ENCODE measurements at regions not wholly inside any gene's neighbourhood (a gene's known extent, or its start where the extent isn't known, plus 50 kb on each side); places are given as distances from the start of the nearest gene placed in this dataset.

DNA sequence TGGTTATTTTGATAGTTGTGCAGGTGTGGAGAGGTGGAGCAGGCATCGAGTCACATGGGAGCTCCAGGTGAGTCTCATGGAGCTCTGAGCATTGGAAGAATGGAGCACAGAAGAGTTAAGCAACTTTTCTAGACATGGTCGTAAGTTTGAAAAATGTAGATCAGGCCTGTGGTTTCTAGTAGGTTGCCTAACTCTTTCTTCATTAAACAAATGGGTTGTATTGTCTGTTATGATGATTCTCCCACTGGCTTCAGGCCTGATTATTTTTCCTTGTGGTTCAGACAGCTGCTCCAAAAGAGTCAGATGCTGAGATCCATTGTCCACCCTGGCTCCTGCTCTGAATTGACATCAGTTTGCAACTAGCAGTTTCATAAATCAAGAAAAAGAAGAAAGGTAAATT is 80.3 kb upstream of the RPS23 start:
- H3K27ac Mint-ChIP-seq: peak overlapping the region; percentile 94
- peaks cover 2% of the 10 kb centered on the region for H3K27me3 Mint-ChIP-seq
- ChIA-PET POLR2A (interaction anchor here (1.1 to 2.1 kb wide), 4 partner anchors 14 to 719 kb away, joined by 3 to 10 read pairs (median 4); partner anchors contain the start of genes TMEM167A and XRCC4), CTCF (interaction anchor here (1.2 to 1.6 kb wide), 2 partner anchors 10 to 18 kb away, joined by 3 to 5 read pairs; no protein-coding TSS in a partner anchor)
- H3K36me3 Mint-ChIP-seq (ENCODE audit: low read depth): peaks cover 3% of the 10 kb centered on the region
- no peak for DNase-seq
- no peak overlapping the region for H3K4me3 Mint-ChIP-seq
- peaks cover 72% of the 10 kb centered on the region for H3K4me1 Mint-ChIP-seq
- no peaks in the 10 kb centered on the region for H3K9me3 Mint-ChIP-seq

DNA sequence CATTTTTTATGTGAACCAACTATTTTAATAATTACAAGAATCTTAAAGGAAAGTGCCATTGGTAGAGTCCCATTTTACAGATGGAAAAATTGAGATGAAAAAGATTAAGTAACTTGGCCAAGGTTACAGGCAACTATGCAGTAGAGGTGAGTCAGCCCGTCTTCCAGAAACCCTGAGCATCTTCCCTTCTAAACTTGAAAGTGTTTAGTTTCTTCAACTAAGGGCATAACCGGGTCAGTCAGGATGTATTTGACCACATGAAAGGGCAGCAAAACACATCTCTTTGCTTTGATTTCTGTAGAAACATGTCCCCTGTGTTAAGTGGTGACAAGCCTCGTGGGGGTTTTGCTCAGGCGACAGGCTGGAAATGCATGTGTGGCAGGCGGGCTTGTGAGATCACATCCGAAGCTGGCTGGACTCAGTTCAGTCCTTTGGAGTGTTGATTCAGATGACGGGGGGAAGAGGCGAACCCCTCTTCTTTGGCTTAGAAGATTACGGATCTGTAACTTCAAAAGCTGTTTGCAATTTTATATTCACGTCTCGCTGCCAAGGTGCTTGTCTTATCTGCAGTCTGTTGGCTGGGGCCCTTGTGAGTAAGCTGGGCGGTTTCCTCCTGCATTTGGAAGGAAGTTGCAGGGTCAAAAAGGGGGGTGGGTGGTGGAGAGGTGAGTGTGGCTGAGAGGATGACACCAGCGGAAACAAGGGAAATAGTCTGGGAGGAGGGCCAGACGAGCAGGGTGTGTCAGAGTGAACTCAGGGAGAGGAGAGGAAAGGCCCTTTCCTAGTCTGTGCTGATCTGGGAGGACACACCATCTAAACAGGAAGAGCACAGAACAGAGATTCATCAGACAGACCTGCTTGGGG is 78.9 kb upstream of the RPS23 start:
- Mint-ChIP-seq H3K9me3 (no peaks in the 10 kb centered on the region), H3K27me3 (no peaks in the 10 kb centered on the region), H3K36me3 (ENCODE audit: low read depth) (peaks cover 3% of the 10 kb centered on the region), H3K4me1 (peaks cover 78% of the 10 kb centered on the region), H3K4me3 (peak overlapping the region; percentile 57), H3K27ac (peak overlapping the region; percentile 94)
- ChIA-PET POLR2A (interaction anchor here (0.7 to 2.1 kb wide), 7 partner anchors 12 to 720 kb away, joined by 3 to 10 read pairs (median 4); partner anchors contain the start of genes SSBP2, TMEM167A and XRCC4), CTCF (interaction anchor here (0.7 to 1.6 kb wide), 3 partner anchors 11 to 932 kb away, joined by 3 to 5 read pairs (median 3); no protein-coding TSS in a partner anchor)
- peak; percentile 81 for DNase-seq

GRCh38 chr5:82356021-82356420 is 77.9 kb upstream of the RPS23 start:
- H3K36me3 Mint-ChIP-seq (ENCODE audit: low read depth): peaks cover 3% of the 10 kb centered on the region
- no peaks in the 10 kb centered on the region for H3K27me3 Mint-ChIP-seq
- peaks cover 80% of the 10 kb centered on the region for H3K4me1 Mint-ChIP-seq
- ChIA-PET POLR2A (interaction anchor here (1.3 kb wide), 1 partner anchor 605 kb away, joined by 4 read pairs; the partner anchor contains the start of gene SSBP2), CTCF (interaction anchor here (1.3 to 1.4 kb wide), 2 partner anchors 43 to 436 kb away, joined by 3 to 5 read pairs; no protein-coding TSS in a partner anchor)
- no peaks in the 10 kb centered on the region for H3K9me3 Mint-ChIP-seq
- DNase-seq: no peak
- peak overlapping the region; percentile 19 for H3K27ac Mint-ChIP-seq
- no peak overlapping the region for H3K4me3 Mint-ChIP-seq

DNA sequence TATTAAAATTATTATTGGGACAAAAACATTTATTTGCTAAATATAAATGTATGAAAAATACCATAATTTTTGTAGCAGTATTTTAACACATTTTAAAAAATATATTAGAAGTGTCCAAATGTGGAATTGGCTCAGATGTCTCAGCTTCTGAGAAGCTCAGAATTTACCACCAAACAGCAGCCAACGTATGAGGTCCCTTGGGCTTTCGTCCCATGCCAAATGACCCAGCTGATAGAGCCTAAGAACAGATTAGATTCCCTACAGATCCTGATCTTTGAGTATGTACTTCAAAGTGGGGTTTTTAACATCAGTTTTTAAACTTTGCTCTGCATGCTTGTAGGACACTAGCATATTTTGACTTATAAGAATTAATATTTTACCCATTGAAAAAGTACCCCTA is 77.3 kb upstream of the RPS23 start:
- no peaks in the 10 kb centered on the region for H3K27me3 Mint-ChIP-seq
- H3K4me1 Mint-ChIP-seq: peaks cover 75% of the 10 kb centered on the region
- no peak for DNase-seq
- no peak overlapping the region for H3K27ac Mint-ChIP-seq
- ChIA-PET CTCF (interaction anchor here (0.9 to 1.6 kb wide), 4 partner anchors 43 to 1074 kb away, joined by 3 to 5 read pairs (median 4); no protein-coding TSS in a partner anchor), POLR2A (no interaction called here)
- peaks cover 2% of the 10 kb centered on the region for H3K36me3 Mint-ChIP-seq (ENCODE audit: low read depth)
- no peak overlapping the region for H3K4me3 Mint-ChIP-seq
- H3K9me3 Mint-ChIP-seq: no peaks in the 10 kb centered on the region

DNA sequence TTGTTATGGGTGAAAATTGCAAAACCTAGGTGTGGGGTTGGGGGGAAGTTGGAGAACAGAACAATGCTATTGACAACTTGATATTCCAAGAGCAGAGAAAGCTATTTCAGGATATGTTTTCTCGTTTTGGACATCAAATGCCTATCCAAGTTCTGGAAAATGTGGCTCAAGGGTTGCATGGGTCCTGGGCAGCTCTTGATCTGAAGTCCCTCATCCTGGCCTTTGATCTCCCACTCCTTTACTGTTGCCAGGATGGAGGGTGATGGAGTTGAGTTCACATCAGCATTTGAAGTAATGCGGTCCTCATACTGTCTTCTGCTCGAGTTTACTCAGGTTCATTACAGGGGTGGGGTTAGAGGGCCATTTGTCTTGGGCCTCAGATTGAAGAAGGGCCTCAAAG is 76.9 kb upstream of the RPS23 start:
- no peaks in the 10 kb centered on the region for H3K27me3 Mint-ChIP-seq
- H3K4me3 Mint-ChIP-seq: no peak overlapping the region
- H3K9me3 Mint-ChIP-seq: no peaks in the 10 kb centered on the region
- H3K4me1 Mint-ChIP-seq: peaks cover 70% of the 10 kb centered on the region
- ChIA-PET CTCF (interaction anchor here (0.9 to 1.6 kb wide), 4 partner anchors 42 to 1075 kb away, joined by 3 to 5 read pairs (median 4); no protein-coding TSS in a partner anchor), POLR2A (no interaction called here)
- no peaks in the 10 kb centered on the region for H3K36me3 Mint-ChIP-seq (ENCODE audit: low read depth)
- DNase-seq: no peak
- no peak overlapping the region for H3K27ac Mint-ChIP-seq

DNA sequence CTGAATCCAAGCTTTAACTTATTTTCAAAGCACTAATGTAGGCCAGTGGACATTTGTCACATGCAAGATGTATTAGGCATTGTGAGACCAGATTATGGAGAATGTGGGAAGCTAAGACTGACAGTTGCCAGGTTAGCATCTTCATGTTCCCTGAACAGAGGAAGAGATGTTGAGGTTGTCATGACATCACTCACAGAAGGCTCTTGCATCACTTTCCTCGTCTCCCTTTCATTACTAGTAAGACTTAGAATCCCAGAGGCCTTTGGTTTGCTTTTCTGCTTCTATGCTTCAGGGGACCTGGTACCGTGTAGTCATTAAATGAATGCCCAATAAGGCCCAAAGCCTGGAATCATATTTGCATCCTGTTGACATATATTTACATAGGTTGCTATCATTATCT is 76.4 kb upstream of the RPS23 start:
- no peaks in the 10 kb centered on the region for H3K36me3 Mint-ChIP-seq (ENCODE audit: low read depth)
- H3K4me1 Mint-ChIP-seq: peaks cover 65% of the 10 kb centered on the region
- ChIA-PET CTCF (interaction anchor here (0.7 to 1.6 kb wide), 3 partner anchors 42 to 434 kb away, joined by 4 to 5 read pairs (median 4); no protein-coding TSS in a partner anchor), POLR2A (no interaction called here)
- no peak overlapping the region for H3K27ac Mint-ChIP-seq
- H3K4me3 Mint-ChIP-seq: no peak overlapping the region
- no peaks in the 10 kb centered on the region for H3K9me3 Mint-ChIP-seq
- no peak for DNase-seq
- H3K27me3 Mint-ChIP-seq: no peaks in the 10 kb centered on the region

DNA sequence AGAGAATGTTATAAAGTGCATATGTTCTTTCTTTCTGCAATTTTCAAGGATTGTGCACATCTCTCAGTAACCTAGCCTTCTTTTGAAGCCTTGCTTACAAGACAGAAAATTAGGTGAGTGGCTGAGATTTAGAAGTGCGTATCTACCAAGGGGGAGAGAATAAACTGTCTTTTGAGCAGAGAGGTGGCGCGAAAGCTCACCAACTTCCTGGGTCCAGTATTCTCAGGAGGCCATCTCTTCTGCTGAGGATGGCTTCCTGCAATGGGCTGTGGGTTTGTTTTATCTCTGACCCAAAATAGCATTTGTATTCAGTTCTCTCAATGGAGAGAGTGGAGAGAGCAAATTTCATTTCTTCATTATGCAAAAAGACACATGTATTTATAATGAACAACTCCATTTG is 75.4 kb upstream of the RPS23 start:
- no peaks in the 10 kb centered on the region for H3K9me3 Mint-ChIP-seq
- POLR2A ChIA-PET: no interaction called here
- DNase-seq: no peak
- H3K36me3 Mint-ChIP-seq (ENCODE audit: low read depth): no peaks in the 10 kb centered on the region
- no peak overlapping the region for H3K4me3 Mint-ChIP-seq
- peaks cover 57% of the 10 kb centered on the region for H3K4me1 Mint-ChIP-seq
- CTCF ChIA-PET: interaction anchor here (1.5 to 2.3 kb wide), 4 partner anchors 12 to 41 kb away, joined by 5 to 8 read pairs (median 7); no protein-coding TSS in a partner anchor
- no peaks in the 10 kb centered on the region for H3K27me3 Mint-ChIP-seq
- H3K27ac Mint-ChIP-seq: no peak overlapping the region

DNA sequence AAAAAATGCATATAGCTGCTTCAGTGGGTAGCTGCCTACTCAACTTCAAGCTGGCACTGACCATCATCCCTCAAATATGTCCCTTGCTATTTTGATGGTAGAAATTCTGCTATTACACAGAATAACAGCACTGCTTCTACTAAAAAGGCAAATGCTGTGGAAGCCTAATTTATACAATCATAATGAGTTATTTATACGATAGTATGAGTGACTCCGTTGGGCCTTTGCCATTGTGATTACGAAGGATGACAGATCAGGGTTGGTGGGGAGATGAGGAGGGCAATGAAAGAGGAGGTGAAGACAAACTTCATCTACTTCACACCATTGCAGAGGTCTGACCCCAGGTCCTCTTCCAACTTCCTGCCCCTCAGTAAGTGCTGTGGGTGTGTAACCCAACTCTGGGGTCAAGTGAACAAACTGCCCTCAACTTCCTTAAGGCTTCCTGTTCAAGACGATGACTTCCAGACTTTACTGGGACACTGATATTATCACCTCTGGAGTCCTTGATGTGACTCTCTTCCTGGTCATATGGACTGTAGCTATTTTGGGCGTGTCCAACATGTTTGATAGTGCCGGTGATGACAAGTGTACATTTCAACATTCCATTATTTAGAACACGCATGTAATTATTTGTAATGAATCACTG is 74.1 kb upstream of the RPS23 start:
- DNase-seq: no peak
- no peaks in the 10 kb centered on the region for H3K36me3 Mint-ChIP-seq (ENCODE audit: low read depth)
- H3K4me3 Mint-ChIP-seq: no peak overlapping the region
- H3K27ac Mint-ChIP-seq: no peak overlapping the region
- POLR2A ChIA-PET: no interaction called here
- CTCF ChIA-PET: interaction anchor here (0.8 to 2.3 kb wide), 14 partner anchors 9 to 444 kb away, joined by 3 to 8 read pairs (median 4); no protein-coding TSS in a partner anchor
- no peaks in the 10 kb centered on the region for H3K9me3 Mint-ChIP-seq
- H3K27me3 Mint-ChIP-seq: no peaks in the 10 kb centered on the region
- H3K4me1 Mint-ChIP-seq: peaks cover 51% of the 10 kb centered on the region

- no peak overlapping the region for H3K27ac Mint-ChIP-seq
- peaks cover 46% of the 10 kb centered on the region for H3K4me1 Mint-ChIP-seq
- H3K27me3 Mint-ChIP-seq: no peaks in the 10 kb centered on the region
- ChIA-PET POLR2A (no interaction called here), CTCF (interaction anchor here (0.8 to 2.3 kb wide), 14 partner anchors 9 to 1078 kb away, joined by 3 to 8 read pairs (median 4); no protein-coding TSS in a partner anchor)
- no peak overlapping the region for H3K4me3 Mint-ChIP-seq
- no peaks in the 10 kb centered on the region for H3K9me3 Mint-ChIP-seq
- no peak for DNase-seq
- no peaks in the 10 kb centered on the region for H3K36me3 Mint-ChIP-seq (ENCODE audit: low read depth)
Observed at GRCh38 chr5:82351754-82352145, 73.6 kb upstream of the RPS23 start.

- CTCF ChIA-PET: interaction anchor here (1.0 to 1.7 kb wide), 8 partner anchors 9 to 1079 kb away, joined by 3 to 5 read pairs (median 4); no protein-coding TSS in a partner anchor
- Mint-ChIP-seq H3K4me3 (no peak overlapping the region), H3K9me3 (no peaks in the 10 kb centered on the region), H3K36me3 (ENCODE audit: low read depth) (no peaks in the 10 kb centered on the region), H3K4me1 (peaks cover 44% of the 10 kb centered on the region), H3K27ac (no peak overlapping the region), H3K27me3 (no peaks in the 10 kb centered on the region)
- POLR2A ChIA-PET: no interaction called here
- DNase-seq: no peak
Observed at GRCh38 chr5:82351297-82351696, 73.1 kb upstream of the RPS23 start.

- Mint-ChIP-seq H3K9me3 (no peaks in the 10 kb centered on the region), H3K4me1 (peaks cover 34% of the 10 kb centered on the region), H3K36me3 (ENCODE audit: low read depth) (no peaks in the 10 kb centered on the region), H3K27me3 (no peaks in the 10 kb centered on the region), H3K4me3 (no peak overlapping the region), H3K27ac (no peak overlapping the region)
- peak; percentile 47 for DNase-seq
- CTCF ChIA-PET: interaction anchor here (0.8 to 1.5 kb wide), 8 partner anchors 11 to 1214 kb away, joined by 3 to 5 read pairs (median 3); no protein-coding TSS in a partner anchor
- POLR2A ChIA-PET: no interaction called here
Observed at GRCh38 chr5:82349652-82350051, 71.5 kb upstream of the RPS23 start.

- Mint-ChIP-seq H3K27ac (no peak overlapping the region), H3K4me3 (no peak overlapping the region), H3K27me3 (no peaks in the 10 kb centered on the region), H3K36me3 (ENCODE audit: low read depth) (no peaks in the 10 kb centered on the region), H3K9me3 (no peaks in the 10 kb centered on the region), H3K4me1 (peaks cover 28% of the 10 kb centered on the region)
- no peak for DNase-seq
- POLR2A ChIA-PET: no interaction called here
- CTCF ChIA-PET: interaction anchor here (0.8 to 1.4 kb wide), 5 partner anchors 243 to 1214 kb away, joined by 3 to 4 read pairs (median 3); no protein-coding TSS in a partner anchor
Observed at GRCh38 chr5:82348784-82349425, 70.8 kb upstream of the RPS23 start.
